Nephron progenitor cell (in vitro differentiated cells): ENCODE measurements at regions not wholly inside any gene's neighbourhood (a gene's known extent, or its start where the extent isn't known, plus 50 kb on each side); places are given as distances from the start of the nearest gene placed in this dataset.

Experiments used
- DNase-seq: peaks from one replicate; pipeline ENCODE4 v3.0.0; 2021
- H3K27ac Mint-ChIP-seq: 2 replicates; pipeline ENCODE4 v1.8.0; 2021; ENCODE audit warnings: mild to moderate bottlenecking, moderate library complexity, mixed read lengths
- H3K27me3 Mint-ChIP-seq: 2 replicates; pipeline ENCODE4 v1.8.0; 2021; ENCODE audit warnings: mild to moderate bottlenecking, low read depth, mixed read lengths; ENCODE audit not compliant: poor library complexity
- H3K36me3 Mint-ChIP-seq: 2 replicates; pipeline ENCODE4 v1.8.0; 2021; ENCODE audit warnings: low read depth, mixed read lengths
- H3K4me1 Mint-ChIP-seq: 2 replicates; pipeline ENCODE4 v1.8.0; 2021; ENCODE audit warnings: mixed read lengths
- H3K4me3 Mint-ChIP-seq: 2 replicates; pipeline ENCODE4 v1.8.0; 2021; ENCODE audit warnings: mild to moderate bottlenecking, moderate library complexity, mixed read lengths
- H3K9me3 Mint-ChIP-seq: 2 replicates; pipeline ENCODE4 v1.8.0; 2021; ENCODE audit warnings: mild to moderate bottlenecking, moderate library complexity, mixed read lengths
- CTCF ChIP-seq: fragments of 200-600 bp; sonication (generic); IDR thresholded peaks from 2 replicates; pipeline ENCODE4 v1.5.0; 2021; ENCODE audit warnings: antibody characterized with exemption

- peaks cover 13% of the 10 kb centered on the region for H3K4me1 Mint-ChIP-seq
- H3K36me3 Mint-ChIP-seq, result no peaks in the 10 kb centered on the region
- H3K27me3 Mint-ChIP-seq, result peaks cover 100% of the 10 kb centered on the region
- H3K27ac Mint-ChIP-seq, result no peak overlapping the region
- H3K4me3 Mint-ChIP-seq, result no peak overlapping the region
- H3K9me3 Mint-ChIP-seq, result no peaks in the 10 kb centered on the region
- TF ChIP-seq CTCF, result no peak
- DNase-seq, result no peak
These were observed 57.1 kb upstream of the POLG start for GRCh38 chr15:89391685-89392257.

GRCh38 chr15:89389841-89390603, 55.4 kb upstream of the POLG start:
- Mint-ChIP-seq H3K4me1 (peaks cover 13% of the 10 kb centered on the region), H3K4me3 (no peak overlapping the region), H3K36me3 (no peaks in the 10 kb centered on the region), H3K27me3 (peaks cover 100% of the 10 kb centered on the region), H3K9me3 (no peaks in the 10 kb centered on the region), H3K27ac (no peak overlapping the region)
- no peak for TF ChIP-seq CTCF
- DNase-seq, result no peak

GRCh38 chr15:89387140-89387903, 52.7 kb upstream of the POLG start:
- TF ChIP-seq CTCF, result no peak
- Mint-ChIP-seq H3K27me3 (peaks cover 100% of the 10 kb centered on the region), H3K9me3 (no peaks in the 10 kb centered on the region), H3K4me3 (no peak overlapping the region), H3K4me1 (peaks cover 13% of the 10 kb centered on the region), H3K36me3 (no peaks in the 10 kb centered on the region), H3K27ac (no peak overlapping the region)
- no peak for DNase-seq

- no peak for DNase-seq
- Mint-ChIP-seq H3K4me3 (no peak overlapping the region), H3K27me3 (peaks cover 100% of the 10 kb centered on the region), H3K9me3 (no peaks in the 10 kb centered on the region), H3K36me3 (no peaks in the 10 kb centered on the region), H3K27ac (no peak overlapping the region), H3K4me1 (peaks cover 13% of the 10 kb centered on the region)
- TF ChIP-seq CTCF, result no peak
These were observed 51.1 kb upstream of the POLG start for GRCh38 chr15:89385596-89386331.
